Fibroblast of lung (primary cell): ENCODE measurements at regions not wholly inside any gene's neighbourhood (a gene's known extent, or its start where the extent isn't known, plus 50 kb on each side); places are given as distances from the start of the nearest gene placed in this dataset.

Source experiments
- EZH2 ChIP-seq: IDR thresholded peaks from 2 replicates; pipeline ENCODE4 v1.5.1; 2012; ENCODE audit warnings: low read length, control low read depth, mild to moderate bottlenecking; ENCODE audit errors: missing control alignments
- TF ChIP-seq, protein P1 (sequence below), 2 donors: IDR thresholded peaks in 1 of 2; conservative IDR thresholded peaks in 1 of 2; 1 replicate in 1 of 2; 2 replicates in 1 of 2; pipeline ENCODE4 v1.5.1; 2011 to 2012; ENCODE audit warnings: low read length in 2 of 2, control low read depth in 1 of 2, inconsistent platforms in 1 of 2, low read depth in 1 of 2, mild to moderate bottlenecking in 1 of 2

- TF ChIP-seq, protein P1, sequence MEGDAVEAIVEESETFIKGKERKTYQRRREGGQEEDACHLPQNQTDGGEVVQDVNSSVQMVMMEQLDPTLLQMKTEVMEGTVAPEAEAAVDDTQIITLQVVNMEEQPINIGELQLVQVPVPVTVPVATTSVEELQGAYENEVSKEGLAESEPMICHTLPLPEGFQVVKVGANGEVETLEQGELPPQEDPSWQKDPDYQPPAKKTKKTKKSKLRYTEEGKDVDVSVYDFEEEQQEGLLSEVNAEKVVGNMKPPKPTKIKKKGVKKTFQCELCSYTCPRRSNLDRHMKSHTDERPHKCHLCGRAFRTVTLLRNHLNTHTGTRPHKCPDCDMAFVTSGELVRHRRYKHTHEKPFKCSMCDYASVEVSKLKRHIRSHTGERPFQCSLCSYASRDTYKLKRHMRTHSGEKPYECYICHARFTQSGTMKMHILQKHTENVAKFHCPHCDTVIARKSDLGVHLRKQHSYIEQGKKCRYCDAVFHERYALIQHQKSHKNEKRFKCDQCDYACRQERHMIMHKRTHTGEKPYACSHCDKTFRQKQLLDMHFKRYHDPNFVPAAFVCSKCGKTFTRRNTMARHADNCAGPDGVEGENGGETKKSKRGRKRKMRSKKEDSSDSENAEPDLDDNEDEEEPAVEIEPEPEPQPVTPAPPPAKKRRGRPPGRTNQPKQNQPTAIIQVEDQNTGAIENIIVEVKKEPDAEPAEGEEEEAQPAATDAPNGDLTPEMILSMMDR (conservative IDR thresholded peaks at IDR 0.05 in 1 of 2, IDR thresholded peaks at IDR 0.05 in 1 of 2; ENCODE audit: low read depth in 1 of 2, low read length in 2 of 2): no peak
- TF ChIP-seq EZH2: no peak
Measured at GRCh38 chr6:166842607-166843006, 113.7 kb downstream of the RNASET2 start.
